BE2C (cell line): ENCODE measurements at regions not wholly inside any gene's neighbourhood (a gene's known extent, or its start where the extent isn't known, plus 50 kb on each side); places are given as distances from the start of the nearest gene placed in this dataset.

ENCODE experiments used
- DNase-seq: peaks from one replicate; pipeline ENCODE4 v3.0.0-alpha.2; 2020
- H3K27me3 ChIP-seq: fragments of 250-450 bp; sonication (Bioruptor Pico); 2 replicates; pipeline ENCODE4 v1.5.1; 2020; ENCODE audit warnings: mild to moderate bottlenecking
- H3K36me3 ChIP-seq: fragments of 250-450 bp; sonication (Bioruptor Pico); 2 replicates; pipeline ENCODE4 v1.5.1; 2020; ENCODE audit warnings: mild to moderate bottlenecking
- H3K4me1 ChIP-seq: fragments of 250-450 bp; sonication (Bioruptor Pico); 2 replicates; pipeline ENCODE4 v1.5.1; 2020
- H3K4me3 ChIP-seq: 2 replicates; pipeline ENCODE4 v1.5.1; 2011; ENCODE audit warnings: low read depth, low read length
- H3K9me3 ChIP-seq: fragments of 250-450 bp; sonication (Bioruptor Pico); 2 replicates; pipeline ENCODE4 v1.5.1; 2020
- CTCF ChIP-seq: IDR thresholded peaks from 2 replicates; pipeline ENCODE4 v1.5.1; 2012; ENCODE audit warnings: mild to moderate bottlenecking, low read depth, low read length

- no peak for TF ChIP-seq CTCF
- H3K9me3 ChIP-seq: no peaks in the 10 kb centered on the region
- no peaks in the 10 kb centered on the region for H3K36me3 ChIP-seq
- H3K4me1 ChIP-seq: no peaks in the 10 kb centered on the region; the same call in 1 of the 2 replicates
- H3K27me3 ChIP-seq: no peaks in the 10 kb centered on the region
- H3K4me3 ChIP-seq: no peak overlapping the region
- DNase-seq: no peak
Measured at GRCh38 chr6:37766717-37767116, 52.8 kb upstream of the ZFAND3 start.

GRCh38 chr6:37765182-37765775 lies 54.2 kb upstream of the ZFAND3 start:
- DNase-seq: no peak
- no peaks in the 10 kb centered on the region for H3K9me3 ChIP-seq
- H3K36me3 ChIP-seq: no peaks in the 10 kb centered on the region
- no peaks in the 10 kb centered on the region for H3K27me3 ChIP-seq
- H3K4me1 ChIP-seq: no peaks in the 10 kb centered on the region; the same call in 1 of the 2 replicates
- no peak for TF ChIP-seq CTCF
- no peak overlapping the region for H3K4me3 ChIP-seq

- no peaks in the 10 kb centered on the region for H3K36me3 ChIP-seq
Measured at GRCh38 chr6:37763413-37763812, 56.1 kb upstream of the ZFAND3 start.

DNA sequence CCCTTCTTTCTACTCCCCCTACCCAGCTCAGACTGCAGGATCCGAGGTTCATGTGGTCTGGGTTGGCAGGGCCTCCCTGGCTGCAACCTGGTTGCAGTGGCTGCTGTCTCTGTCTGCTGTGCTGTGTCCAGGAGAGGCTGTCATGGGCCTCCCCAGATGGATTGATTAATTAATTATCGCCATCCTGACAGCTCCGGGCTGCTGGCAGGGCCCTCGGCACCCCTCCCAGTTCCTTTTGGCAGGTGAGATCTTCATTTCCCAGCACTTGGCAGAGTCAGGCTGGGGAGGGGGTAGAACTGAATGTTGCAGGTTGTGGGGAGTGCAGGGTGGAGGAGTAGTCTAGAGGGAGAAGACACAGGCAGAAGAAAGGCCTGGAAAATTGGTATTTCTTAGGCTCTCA lies 56.7 kb upstream of the ZFAND3 start:
- TF ChIP-seq CTCF: no peak
- Histone ChIP-seq H3K27me3 (no peaks in the 10 kb centered on the region), H3K36me3 (no peaks in the 10 kb centered on the region), H3K4me1 (peaks cover 7% of the 10 kb centered on the region), H3K4me3 (no peak overlapping the region), H3K9me3 (no peaks in the 10 kb centered on the region)
- no peak for DNase-seq

More at GRCh38 chr6:37763413-37763812, 56.1 kb upstream of the ZFAND3 start:
- Histone ChIP-seq H3K4me1 (peaks cover 4% of the 10 kb centered on the region; the same call in 1 of the 2 replicates), H3K4me3 (no peak overlapping the region), H3K9me3 (no peaks in the 10 kb centered on the region), H3K27me3 (no peaks in the 10 kb centered on the region)
- DNase-seq: no peak
- no peak for TF ChIP-seq CTCF

GRCh38 chr6:37761554-37762271 lies 57.8 kb upstream of the ZFAND3 start:
- H3K4me1 ChIP-seq: peaks cover 7% of the 10 kb centered on the region
- no peak overlapping the region for H3K4me3 ChIP-seq
- H3K9me3 ChIP-seq: no peaks in the 10 kb centered on the region
- no peaks in the 10 kb centered on the region for H3K36me3 ChIP-seq
- DNase-seq: no peak
- TF ChIP-seq CTCF: no peak
- no peaks in the 10 kb centered on the region for H3K27me3 ChIP-seq
